ENCODE measurements at regions not wholly inside any gene's neighbourhood (a gene's known extent, or its start where the extent isn't known, plus 50 kb on each side); places are given as distances from the start of the nearest gene placed in this dataset.

GRCh38 chr12:125303337-125303736 is 238.1 kb downstream of the AACS start:
- in situ Hi-C loops (cut with MboI; ENCODE audit: low sequenced_read_pairs) = no loop called here

- in situ Hi-C loops (cut with MboI; ENCODE audit: low sequenced_read_pairs) = no loop called here
Measured at GRCh38 chr12:125304029-125304428, 238.8 kb downstream of the AACS start.

GRCh38 chr12:125305231-125305630 is 240.0 kb downstream of the AACS start:
- in situ Hi-C loops (cut with MboI; ENCODE audit: low sequenced_read_pairs) = no loop called here

GRCh38 chr12:125310461-125310860 is 245.2 kb downstream of the AACS start:
- in situ Hi-C loops (cut with MboI; ENCODE audit: low sequenced_read_pairs) = no loop called here

GRCh38 chr12:125311050-125311449 is 245.8 kb downstream of the AACS start:
- in situ Hi-C loops (cut with MboI; ENCODE audit: low sequenced_read_pairs) = no loop called here

GRCh38 chr12:125312471-125312870 is 247.2 kb downstream of the AACS start:
- in situ Hi-C loops (cut with MboI; ENCODE audit: low sequenced_read_pairs) = no loop called here

- in situ Hi-C loops (cut with MboI; ENCODE audit: low sequenced_read_pairs) = no loop called here
Measured at GRCh38 chr12:125314051-125314755, 249.0 kb downstream of the AACS start.

GRCh38 chr12:125315771-125316170 is 250.5 kb downstream of the AACS start:
- in situ Hi-C loops (cut with MboI; ENCODE audit: low sequenced_read_pairs) = no loop called here

GRCh38 chr12:125320177-125320576 is 254.9 kb downstream of the AACS start:
- in situ Hi-C loops (cut with MboI; ENCODE audit: low sequenced_read_pairs) = no loop called here

- in situ Hi-C loops (cut with MboI; ENCODE audit: low sequenced_read_pairs) = no loop called here
Measured at GRCh38 chr12:125324861-125325490, 259.7 kb downstream of the AACS start.

GRCh38 chr12:125329239-125330102 is 264.2 kb downstream of the AACS start:
- in situ Hi-C loops (cut with MboI; ENCODE audit: low sequenced_read_pairs) = no loop called here

GRCh38 chr12:125330645-125331341 is 265.6 kb downstream of the AACS start:
- in situ Hi-C loops (cut with MboI; ENCODE audit: low sequenced_read_pairs) = no loop called here

- in situ Hi-C loops (cut with MboI; ENCODE audit: low sequenced_read_pairs) = no loop called here
Measured at GRCh38 chr12:125331342-125332052, 266.3 kb downstream of the AACS start.

- in situ Hi-C loops (cut with MboI; ENCODE audit: low sequenced_read_pairs) = no loop called here
Measured at GRCh38 chr12:125332900-125333299, 267.7 kb downstream of the AACS start.

GRCh38 chr12:125336246-125336645 is 271.0 kb downstream of the AACS start:
- in situ Hi-C loops (cut with MboI; ENCODE audit: low sequenced_read_pairs) = no loop called here

GRCh38 chr12:125340791-125341190 is 275.6 kb downstream of the AACS start:
- in situ Hi-C loops (cut with MboI; ENCODE audit: low sequenced_read_pairs) = no loop called here

GRCh38 chr12:125341422-125341821 is 276.2 kb downstream of the AACS start:
- in situ Hi-C loops (cut with MboI; ENCODE audit: low sequenced_read_pairs) = no loop called here

- in situ Hi-C loops (cut with MboI; ENCODE audit: low sequenced_read_pairs) = no loop called here
Measured at GRCh38 chr12:125343649-125344048, 278.4 kb downstream of the AACS start.

- in situ Hi-C loops (cut with MboI; ENCODE audit: low sequenced_read_pairs) = no loop called here
Measured at GRCh38 chr12:125346362-125346761, 281.1 kb downstream of the AACS start.

GRCh38 chr12:125351788-125352187 is 286.6 kb downstream of the AACS start:
- in situ Hi-C loops (cut with MboI; ENCODE audit: low sequenced_read_pairs) = no loop called here

Data from HL-60/S4 (cell line).